ENCODE measurements at regions not wholly inside any gene's neighbourhood (a gene's known extent, or its start where the extent isn't known, plus 50 kb on each side); places are given as distances from the start of the nearest gene placed in this dataset.

DNA sequence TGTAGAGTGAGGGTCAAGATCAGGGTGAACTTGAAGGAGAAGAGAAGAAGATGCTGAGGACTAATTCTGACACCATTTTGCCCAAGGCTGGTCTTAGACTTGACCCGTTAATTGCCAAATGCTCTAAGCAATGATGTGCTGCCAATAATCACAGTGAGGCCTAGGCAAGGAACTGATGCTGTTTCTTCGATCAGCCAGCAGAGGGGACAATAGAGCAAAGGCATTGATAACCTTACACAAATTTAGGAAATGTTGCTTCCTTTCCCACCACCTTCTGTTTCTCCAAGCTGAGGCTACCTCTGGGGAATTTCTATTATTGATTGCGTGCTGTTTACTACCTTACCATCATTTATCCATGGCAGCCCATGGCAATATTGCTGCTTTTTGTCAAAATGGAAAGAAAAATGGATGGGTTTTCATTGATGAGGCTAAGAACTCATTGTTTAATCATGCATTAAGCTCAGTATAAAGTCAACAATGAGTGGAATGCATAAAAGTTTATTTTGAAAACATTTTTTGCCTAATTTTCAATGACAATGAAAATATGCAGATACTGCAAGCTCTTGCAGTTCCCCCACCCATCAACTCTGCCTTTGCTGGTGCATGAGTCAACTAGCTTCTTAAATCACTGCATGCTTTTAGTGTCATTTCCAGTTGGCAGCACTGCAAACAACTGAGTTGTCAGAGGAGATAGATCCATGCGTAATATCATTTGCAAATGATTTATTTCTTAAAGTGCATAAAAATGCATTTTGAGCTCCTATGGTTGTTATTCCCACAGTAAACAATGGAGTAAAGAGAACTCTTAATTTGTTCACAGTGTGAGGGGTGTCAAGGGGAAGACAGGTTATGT lies 116.4 kb upstream of the NYAP2 start:
- no peak overlapping the region for H2AK5ac ChIP-seq (ENCODE audit: low read length, severe bottlenecking)
- H3K27ac ChIP-seq (ENCODE audit: low read length, poor library complexity, severe bottlenecking), result no peak overlapping the region
- H3K36me3 ChIP-seq (ENCODE audit: control insufficient read depth in 1 of 2, insufficient read depth in 2 of 2, low read depth in 1 of 2, low read length in 2 of 2), result no peaks in the 10 kb centered on the region
- no peak overlapping the region for H2BK5ac ChIP-seq (ENCODE audit: low read depth, low read length, poor library complexity, severe bottlenecking)
- H3K27me3 ChIP-seq (ENCODE audit: control insufficient read depth in 1 of 2, insufficient read depth in 1 of 2, low read length in 2 of 2), result peaks cover 0 to 11% of the 10 kb centered on the region in 2 experiments
- H2BK15ac ChIP-seq (ENCODE audit: low read depth, poor library complexity, severe bottlenecking), result no peak overlapping the region
- no peaks in the 10 kb centered on the region for H3K9me3 ChIP-seq (ENCODE audit: control insufficient read depth, low read length)
- H3K9ac ChIP-seq (ENCODE audit: low read length), result no peak overlapping the region
- no peak overlapping the region for H3K4me3 ChIP-seq (ENCODE audit: insufficient read depth in 1 of 2, low read depth in 1 of 2, low read length in 2 of 2)
- no peak overlapping the region for H3K14ac ChIP-seq (ENCODE audit: low read length in 2 of 2)
- no peak overlapping the region for H3K4me2 ChIP-seq (ENCODE audit: low read length, poor library complexity, severe bottlenecking)
- no peak overlapping the region for H2BK120ac ChIP-seq (ENCODE audit: low read depth, low read length)
- WGBS, result 15% methylated on average over 2 of the region's 4 CpGs
- DNase-seq, result peak; percentile 34
- no peaks in the 10 kb centered on the region for H3K4me1 ChIP-seq (ENCODE audit: control insufficient read depth, insufficient read depth, low read depth, low read length)
- H3K4ac ChIP-seq (ENCODE audit: low read depth in 1 of 2, low read length in 2 of 2), result no peak overlapping the region
- no peak overlapping the region for H2AFZ ChIP-seq (ENCODE audit: low read depth, low read length)
- H3K79me1 ChIP-seq (replicated peaks; ENCODE audit: low read length, poor library complexity, severe bottlenecking), result no peaks in the 10 kb centered on the region
- no peak overlapping the region for H3K18ac ChIP-seq (ENCODE audit: low read depth in 1 of 2, low read length in 2 of 2)
- no peak overlapping the region for H3K23ac ChIP-seq (ENCODE audit: low read length in 2 of 2)
- H2BK12ac ChIP-seq (ENCODE audit: low read length in 2 of 2), result no peak overlapping the region
- no peak overlapping the region for H4K91ac ChIP-seq (ENCODE audit: low read length)
- H4K8ac ChIP-seq (ENCODE audit: low read length), result no peak overlapping the region

- no peak overlapping the region for H3K18ac ChIP-seq (ENCODE audit: low read depth in 1 of 2, low read length in 2 of 2)
- H3K79me1 ChIP-seq (replicated peaks; ENCODE audit: low read length, poor library complexity, severe bottlenecking), result no peaks in the 10 kb centered on the region
- no peak overlapping the region for H2AFZ ChIP-seq (ENCODE audit: low read depth, low read length)
- H3K36me3 ChIP-seq (ENCODE audit: control insufficient read depth in 1 of 2, insufficient read depth in 2 of 2, low read depth in 1 of 2, low read length in 2 of 2), result no peaks in the 10 kb centered on the region
- H2BK120ac ChIP-seq (ENCODE audit: low read depth, low read length), result no peak overlapping the region
- H3K4me1 ChIP-seq (ENCODE audit: control insufficient read depth, insufficient read depth, low read depth, low read length), result no peaks in the 10 kb centered on the region
- H3K4ac ChIP-seq (ENCODE audit: low read depth in 1 of 2, low read length in 2 of 2), result no peak overlapping the region
- no peaks in the 10 kb centered on the region for H3K27me3 ChIP-seq (ENCODE audit: control insufficient read depth in 1 of 2, insufficient read depth in 1 of 2, low read length in 2 of 2)
- H2BK5ac ChIP-seq (ENCODE audit: low read depth, low read length, poor library complexity, severe bottlenecking), result no peak overlapping the region
- no peak overlapping the region for H2BK12ac ChIP-seq (ENCODE audit: low read length in 2 of 2)
- H2BK15ac ChIP-seq (ENCODE audit: low read depth, poor library complexity, severe bottlenecking), result no peak overlapping the region
- H3K9ac ChIP-seq (ENCODE audit: low read length), result no peak overlapping the region
- H2AK5ac ChIP-seq (ENCODE audit: low read length, severe bottlenecking), result no peak overlapping the region
- DNase-seq, result no peak
- WGBS, result 77% methylated on average over 3 of the region's 3 CpGs
- H4K91ac ChIP-seq (ENCODE audit: low read length), result no peak overlapping the region
- no peak overlapping the region for H3K23ac ChIP-seq (ENCODE audit: low read length in 2 of 2)
- no peak overlapping the region for H3K27ac ChIP-seq (ENCODE audit: low read length, poor library complexity, severe bottlenecking)
- no peak overlapping the region for H3K4me3 ChIP-seq (ENCODE audit: insufficient read depth in 1 of 2, low read depth in 1 of 2, low read length in 2 of 2)
- H3K9me3 ChIP-seq (ENCODE audit: control insufficient read depth, low read length), result peaks cover 8% of the 10 kb centered on the region
- no peak overlapping the region for H3K4me2 ChIP-seq (ENCODE audit: low read length, poor library complexity, severe bottlenecking)
- no peak overlapping the region for H3K14ac ChIP-seq (ENCODE audit: low read length in 2 of 2)
- no peak overlapping the region for H4K8ac ChIP-seq (ENCODE audit: low read length)
Measured at GRCh38 chr2:225276207-225276606, 123.3 kb upstream of the NYAP2 start.

DNA sequence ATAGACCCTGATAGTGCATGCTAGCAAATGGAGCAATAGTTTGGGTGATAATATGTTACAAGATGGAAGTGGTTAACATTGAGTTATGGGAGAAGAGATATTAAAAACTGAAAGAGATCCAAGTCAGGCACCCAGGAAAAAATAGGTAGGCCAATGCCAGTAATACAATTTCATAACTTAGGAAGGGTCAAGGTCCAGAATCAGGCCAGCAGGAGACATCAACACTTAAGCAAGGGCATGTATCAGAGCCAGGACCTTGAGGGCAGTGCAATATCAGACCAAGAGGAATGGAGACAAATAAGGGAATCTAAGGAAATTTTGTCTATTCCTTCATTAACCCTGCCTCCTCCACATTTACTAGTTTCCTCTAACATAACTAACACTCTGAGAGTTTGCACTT lies 124.1 kb upstream of the NYAP2 start:
- Histone ChIP-seq H3K4me1 (ENCODE audit: control insufficient read depth, insufficient read depth, low read depth, low read length) (no peaks in the 10 kb centered on the region), H3K4me3 (ENCODE audit: insufficient read depth in 1 of 2, low read depth in 1 of 2, low read length in 2 of 2) (no peak overlapping the region), H3K4me2 (ENCODE audit: low read length, poor library complexity, severe bottlenecking) (no peak overlapping the region), H3K23ac (ENCODE audit: low read length in 2 of 2) (no peak overlapping the region), H2BK15ac (ENCODE audit: low read depth, poor library complexity, severe bottlenecking) (no peak overlapping the region), H3K14ac (ENCODE audit: low read length in 2 of 2) (no peak overlapping the region), H3K9me3 (ENCODE audit: control insufficient read depth, low read length) (peaks cover 8% of the 10 kb centered on the region), H3K27me3 (ENCODE audit: control insufficient read depth in 1 of 2, insufficient read depth in 1 of 2, low read length in 2 of 2) (no peaks in the 10 kb centered on the region), H3K18ac (ENCODE audit: low read depth in 1 of 2, low read length in 2 of 2) (no peak overlapping the region), H4K91ac (ENCODE audit: low read length) (no peak overlapping the region), H2BK120ac (ENCODE audit: low read depth, low read length) (no peak overlapping the region), H3K36me3 (ENCODE audit: control insufficient read depth in 1 of 2, insufficient read depth in 2 of 2, low read depth in 1 of 2, low read length in 2 of 2) (no peaks in the 10 kb centered on the region), H3K27ac (ENCODE audit: low read length, poor library complexity, severe bottlenecking) (no peak overlapping the region), H2AK5ac (ENCODE audit: low read length, severe bottlenecking) (no peak overlapping the region), H2BK12ac (ENCODE audit: low read length in 2 of 2) (no peak overlapping the region), H3K79me1 (replicated peaks; ENCODE audit: low read length, poor library complexity, severe bottlenecking) (no peaks in the 10 kb centered on the region), H3K9ac (ENCODE audit: low read length) (no peak overlapping the region), H4K8ac (ENCODE audit: low read length) (no peak overlapping the region), H2AFZ (ENCODE audit: low read depth, low read length) (peak overlapping the region; percentile 53), H2BK5ac (ENCODE audit: low read depth, low read length, poor library complexity, severe bottlenecking) (no peak overlapping the region), H3K4ac (ENCODE audit: low read depth in 1 of 2, low read length in 2 of 2) (no peak overlapping the region)
- DNase-seq, result no peak

- 57% methylated on average over 1 of the region's 1 CpG for WGBS
Measured at GRCh38 chr2:225274751-225275150, 124.8 kb upstream of the NYAP2 start.

More at GRCh38 chr2:225274751-225275150, 124.8 kb upstream of the NYAP2 start:
- Histone ChIP-seq H3K4me3 (ENCODE audit: insufficient read depth in 1 of 2, low read depth in 1 of 2, low read length in 2 of 2) (no peak overlapping the region), H3K79me1 (replicated peaks; ENCODE audit: low read length, poor library complexity, severe bottlenecking) (no peaks in the 10 kb centered on the region), H3K14ac (ENCODE audit: low read length in 2 of 2) (no peak overlapping the region), H3K4me2 (ENCODE audit: low read length, poor library complexity, severe bottlenecking) (no peak overlapping the region), H3K23ac (ENCODE audit: low read length in 2 of 2) (no peak overlapping the region), H2BK15ac (ENCODE audit: low read depth, poor library complexity, severe bottlenecking) (no peak overlapping the region), H3K9ac (ENCODE audit: low read length) (no peak overlapping the region), H3K4me1 (ENCODE audit: control insufficient read depth, insufficient read depth, low read depth, low read length) (no peaks in the 10 kb centered on the region), H3K18ac (ENCODE audit: low read depth in 1 of 2, low read length in 2 of 2) (no peak overlapping the region), H3K27ac (ENCODE audit: low read length, poor library complexity, severe bottlenecking) (no peak overlapping the region), H4K8ac (ENCODE audit: low read length) (no peak overlapping the region), H2BK120ac (ENCODE audit: low read depth, low read length) (no peak overlapping the region), H3K4ac (ENCODE audit: low read depth in 1 of 2, low read length in 2 of 2) (no peak overlapping the region), H4K91ac (ENCODE audit: low read length) (no peak overlapping the region), H3K27me3 (ENCODE audit: control insufficient read depth in 1 of 2, insufficient read depth in 1 of 2, low read length in 2 of 2) (no peaks in the 10 kb centered on the region), H2AK5ac (ENCODE audit: low read length, severe bottlenecking) (no peak overlapping the region), H3K36me3 (ENCODE audit: control insufficient read depth in 1 of 2, insufficient read depth in 2 of 2, low read depth in 1 of 2, low read length in 2 of 2) (no peaks in the 10 kb centered on the region), H2BK12ac (ENCODE audit: low read length in 2 of 2) (no peak overlapping the region), H3K9me3 (ENCODE audit: control insufficient read depth, low read length) (peaks cover 8% of the 10 kb centered on the region), H2BK5ac (ENCODE audit: low read depth, low read length, poor library complexity, severe bottlenecking) (no peak overlapping the region), H2AFZ (ENCODE audit: low read depth, low read length) (no peak overlapping the region)
- DNase-seq, result peak; percentile 1

Measured in mesenchymal stem cell (in vitro differentiated cells and primary cell).